Cardiac muscle cell (in vitro differentiated cells and primary cell): ENCODE measurements at regions not wholly inside any gene's neighbourhood (a gene's known extent, or its start where the extent isn't known, plus 50 kb on each side); places are given as distances from the start of the nearest gene placed in this dataset.
"Not testable (repeated sequence)": the region's sequence is repeated elsewhere in the genome, so short reads cannot be mapped to it uniquely, and the experiment has no call there.

Source experiments
- DNase-seq, 2 donors: peaks; one replicate each; pipeline versions ENCODE4 v3.0.0 to v3.0.0-alpha.2; 2010 to 2017; ENCODE audit warnings: low read depth in 1 of 2, low spot score in 1 of 2
- H3K27ac ChIP-seq: fragments of 200-600 bp; sonication (generic); 2 replicates; pipeline ENCODE4 v1.5.1; 2016
- H3K27me3 ChIP-seq: fragments of 200-600 bp; sonication (generic); 2 replicates; pipeline ENCODE4 v1.6.0; 2016; ENCODE audit warnings: control low read depth
- H3K36me3 ChIP-seq: fragments of 200-600 bp; sonication (generic); 2 replicates; pipeline ENCODE4 v1.5.1; 2016; ENCODE audit warnings: control low read depth
- H3K4me1 ChIP-seq: fragments of 200-600 bp; sonication (generic); 2 replicates; pipeline ENCODE4 v1.8.1; 2017; ENCODE audit warnings: low read depth, mild to moderate bottlenecking, mixed run types
- H3K4me3 ChIP-seq: fragments of 200-600 bp; sonication (generic); 2 replicates; pipeline ENCODE4 v1.5.1; 2016; ENCODE audit warnings: mild to moderate bottlenecking
- H3K9me3 ChIP-seq: fragments of 200-600 bp; sonication (generic); 2 replicates; pipeline ENCODE4 v1.5.1; 2017; ENCODE audit warnings: low read depth, mild to moderate bottlenecking, control low read depth

- H3K27ac ChIP-seq, H3K9me3 ChIP-seq, H3K4me1 ChIP-seq, H3K36me3 ChIP-seq, H3K4me3 ChIP-seq, H3K27me3 ChIP-seq, DNase-seq: not testable (repeated sequence)
Measured at GRCh38 chrX:92626699-92627098, 847.5 kb downstream of the PCDH11X start.

GRCh38 chrX:92657593-92657992 is 878.4 kb downstream of the PCDH11X start:
- not testable (repeated sequence) for H3K4me1 ChIP-seq, H3K36me3 ChIP-seq

GRCh38 chrX:92659743-92660142 is 880.6 kb downstream of the PCDH11X start:
- not testable (repeated sequence) for H3K36me3 ChIP-seq, H3K27me3 ChIP-seq, H3K4me3 ChIP-seq, DNase-seq, H3K27ac ChIP-seq, H3K4me1 ChIP-seq, H3K9me3 ChIP-seq

More at GRCh38 chrX:92657593-92657992, 878.4 kb downstream of the PCDH11X start:
- H3K27me3 ChIP-seq, H3K27ac ChIP-seq, DNase-seq, H3K9me3 ChIP-seq, H3K4me3 ChIP-seq: not testable (repeated sequence)

GRCh38 chrX:92692796-92693195 is 913.6 kb downstream of the PCDH11X start:
- H3K9me3 ChIP-seq, H3K27me3 ChIP-seq, H3K27ac ChIP-seq, H3K4me3 ChIP-seq, H3K4me1 ChIP-seq, H3K36me3 ChIP-seq, DNase-seq: not testable (repeated sequence)

- not testable (repeated sequence) for H3K4me1 ChIP-seq, H3K27ac ChIP-seq, H3K27me3 ChIP-seq, H3K36me3 ChIP-seq, DNase-seq, H3K4me3 ChIP-seq, H3K9me3 ChIP-seq
Measured at GRCh38 chrX:92699388-92700092, 920.4 kb downstream of the PCDH11X start.

GRCh38 chrX:92709784-92710183 is 930.6 kb downstream of the PCDH11X start:
- H3K27ac ChIP-seq, H3K36me3 ChIP-seq, H3K4me3 ChIP-seq, DNase-seq, H3K27me3 ChIP-seq, H3K9me3 ChIP-seq, H3K4me1 ChIP-seq: not testable (repeated sequence)
